ENCODE measurements at regions not wholly inside any gene's neighbourhood (a gene's known extent, or its start where the extent isn't known, plus 50 kb on each side); places are given as distances from the start of the nearest gene placed in this dataset.

DNA sequence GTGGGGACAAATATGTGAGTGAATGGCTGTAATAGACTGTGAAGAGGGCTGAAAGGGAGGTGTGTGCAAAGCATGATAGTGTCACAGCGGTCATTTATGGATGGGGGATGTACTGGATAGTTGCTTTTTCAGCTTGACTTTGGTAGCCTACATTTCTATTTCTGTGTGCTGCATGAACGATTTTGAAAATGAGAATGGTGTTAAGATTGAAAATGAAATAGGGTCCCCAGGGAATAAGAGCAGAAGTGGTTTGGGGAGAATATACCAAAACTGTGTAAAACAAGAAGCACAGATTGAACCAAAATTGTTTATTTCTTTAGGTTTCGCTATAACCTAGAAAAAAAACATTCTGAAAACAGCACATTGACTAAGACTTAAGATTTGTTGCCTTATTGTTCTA, 58.8 kb upstream of the CLNK start:
- no peak for TF ChIP-seq ZFX (IDR thresholded peaks at IDR 0.05)
- TF ChIP-seq, protein P1, sequence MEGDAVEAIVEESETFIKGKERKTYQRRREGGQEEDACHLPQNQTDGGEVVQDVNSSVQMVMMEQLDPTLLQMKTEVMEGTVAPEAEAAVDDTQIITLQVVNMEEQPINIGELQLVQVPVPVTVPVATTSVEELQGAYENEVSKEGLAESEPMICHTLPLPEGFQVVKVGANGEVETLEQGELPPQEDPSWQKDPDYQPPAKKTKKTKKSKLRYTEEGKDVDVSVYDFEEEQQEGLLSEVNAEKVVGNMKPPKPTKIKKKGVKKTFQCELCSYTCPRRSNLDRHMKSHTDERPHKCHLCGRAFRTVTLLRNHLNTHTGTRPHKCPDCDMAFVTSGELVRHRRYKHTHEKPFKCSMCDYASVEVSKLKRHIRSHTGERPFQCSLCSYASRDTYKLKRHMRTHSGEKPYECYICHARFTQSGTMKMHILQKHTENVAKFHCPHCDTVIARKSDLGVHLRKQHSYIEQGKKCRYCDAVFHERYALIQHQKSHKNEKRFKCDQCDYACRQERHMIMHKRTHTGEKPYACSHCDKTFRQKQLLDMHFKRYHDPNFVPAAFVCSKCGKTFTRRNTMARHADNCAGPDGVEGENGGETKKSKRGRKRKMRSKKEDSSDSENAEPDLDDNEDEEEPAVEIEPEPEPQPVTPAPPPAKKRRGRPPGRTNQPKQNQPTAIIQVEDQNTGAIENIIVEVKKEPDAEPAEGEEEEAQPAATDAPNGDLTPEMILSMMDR (conservative IDR thresholded peaks at IDR 0.05), result no peak
- no peak overlapping the region for H3K27ac ChIP-seq

DNA sequence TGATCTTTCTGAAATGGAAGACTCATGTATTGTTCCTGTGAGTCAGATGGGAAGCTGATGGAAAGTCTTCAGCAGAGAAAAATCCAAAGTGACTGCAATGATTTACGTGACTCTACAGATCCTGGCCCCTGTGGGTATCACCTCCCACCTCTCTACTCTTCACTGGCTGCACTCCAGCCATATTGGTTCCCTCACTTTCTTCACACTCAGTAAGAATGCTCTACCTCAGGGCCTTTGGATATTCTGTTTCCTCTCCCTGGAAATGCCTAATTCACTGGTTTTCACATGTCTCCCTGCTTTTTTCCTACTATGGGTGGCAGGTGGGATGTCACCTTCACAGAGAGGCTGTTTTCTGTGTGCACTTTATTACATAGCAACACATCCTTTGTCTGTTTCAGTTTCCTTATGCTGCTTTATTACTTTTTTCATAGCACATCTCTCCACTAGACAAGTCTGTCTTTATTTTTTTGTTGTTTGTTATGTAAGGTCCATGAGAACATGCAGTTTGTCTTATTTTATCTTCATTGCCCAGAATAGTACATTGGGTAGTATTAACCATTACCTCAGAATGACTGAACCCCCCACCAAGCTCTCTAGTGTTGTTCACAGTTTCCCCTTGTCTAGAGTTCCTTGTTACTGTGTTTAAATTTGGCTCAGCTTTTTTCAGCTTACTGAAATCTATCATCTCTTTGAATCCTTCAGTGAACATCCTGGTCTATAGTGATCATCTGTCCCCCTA, 57.6 kb upstream of the CLNK start:
- TF ChIP-seq, protein P1 (conservative IDR thresholded peaks at IDR 0.05), result no peak
- TF ChIP-seq ZFX (IDR thresholded peaks at IDR 0.05), result no peak
- H3K27ac ChIP-seq, result no peak overlapping the region

DNA sequence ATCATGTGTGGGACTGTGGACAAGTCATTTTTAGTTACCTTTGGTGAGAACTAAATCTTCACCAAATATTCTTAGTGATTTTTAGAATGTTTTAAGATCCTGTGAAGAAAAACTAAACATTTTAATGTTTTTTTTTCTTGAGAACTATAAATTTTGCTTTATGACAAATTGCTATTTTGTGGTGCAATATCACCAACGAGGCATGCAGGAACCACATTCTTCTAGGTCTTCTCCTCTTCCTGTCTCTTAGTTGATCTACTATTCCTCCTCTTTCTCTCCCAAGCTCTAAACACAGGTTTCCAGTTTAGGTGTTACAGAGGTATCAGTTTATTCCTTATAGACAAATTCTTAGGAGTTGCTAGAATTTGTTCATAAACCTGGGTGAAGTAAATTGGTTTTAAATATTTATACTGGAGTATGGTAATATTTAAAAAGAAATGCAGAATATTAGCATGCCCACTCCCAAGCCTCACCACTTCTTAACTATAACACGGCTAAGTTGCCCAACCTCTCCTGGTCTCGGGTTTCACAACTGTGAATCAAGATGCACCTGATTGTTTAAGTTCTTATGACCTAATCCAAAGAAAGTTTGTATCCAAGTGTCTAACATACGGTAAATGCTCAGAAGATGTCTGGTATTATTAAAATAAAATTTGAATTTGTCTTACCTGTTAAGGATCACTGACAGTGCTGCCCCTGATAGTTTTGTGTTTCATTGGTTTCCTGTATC, 56.5 kb upstream of the CLNK start:
- H3K27ac ChIP-seq, result no peak overlapping the region
- no peak for TF ChIP-seq ZFX (IDR thresholded peaks at IDR 0.05)
- TF ChIP-seq, protein P1 (conservative IDR thresholded peaks at IDR 0.05), result no peak

DNA sequence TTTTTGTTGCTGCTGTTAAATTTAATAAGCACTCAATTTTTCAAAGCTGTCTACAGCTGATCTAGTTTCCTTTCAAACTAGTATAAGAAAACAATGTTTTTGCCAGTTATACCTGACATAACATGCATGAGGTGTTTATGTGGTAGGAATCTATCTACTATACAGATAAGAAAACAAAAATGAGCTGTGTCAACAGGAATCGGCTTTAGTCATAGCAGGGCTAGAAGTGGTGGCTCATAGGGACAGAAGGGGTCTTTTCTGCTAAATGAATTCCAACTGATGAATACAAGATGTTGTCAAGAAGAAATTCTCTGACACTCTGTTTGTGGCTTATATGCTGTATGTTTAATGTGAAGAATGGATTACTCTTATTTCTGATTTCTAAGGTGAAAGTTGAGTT, 55.7 kb upstream of the CLNK start:
- TF ChIP-seq, protein P1 (conservative IDR thresholded peaks at IDR 0.05), result no peak
- TF ChIP-seq ZFX (IDR thresholded peaks at IDR 0.05), result no peak
- no peak overlapping the region for H3K27ac ChIP-seq

DNA sequence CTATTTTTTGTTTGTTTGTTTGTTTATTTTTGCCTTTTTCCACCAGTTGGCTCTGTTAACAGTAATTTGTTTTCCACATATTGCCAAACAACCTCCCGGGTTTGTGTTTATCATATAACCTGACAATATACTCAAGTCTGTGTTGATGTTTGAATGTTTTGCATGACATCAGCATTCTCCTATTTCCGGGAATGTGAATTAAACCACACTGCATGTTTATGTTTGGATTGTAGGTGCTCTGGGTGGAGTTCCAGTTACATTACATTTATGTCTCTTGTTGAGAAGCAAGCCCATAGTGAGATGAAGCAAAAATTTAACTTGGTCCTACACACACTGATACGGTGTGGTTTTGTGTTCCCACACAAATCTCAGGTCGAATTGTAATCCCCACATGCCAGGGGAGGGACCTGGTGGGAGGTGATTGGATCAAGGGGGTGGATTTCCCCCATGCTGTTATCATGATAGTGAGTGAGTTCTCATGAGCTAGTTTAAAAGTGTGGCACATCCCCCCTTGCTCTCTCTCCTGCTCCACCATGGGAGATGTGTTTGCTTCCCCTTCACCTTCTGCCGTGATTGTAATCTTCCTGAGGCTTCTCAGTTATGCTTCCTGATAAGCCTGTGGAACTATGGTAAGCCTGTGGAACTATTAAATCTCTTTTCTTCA, 54.4 kb upstream of the CLNK start:
- no peak overlapping the region for H3K27ac ChIP-seq
- TF ChIP-seq ZFX (IDR thresholded peaks at IDR 0.05), result no peak
- TF ChIP-seq, protein P1 (conservative IDR thresholded peaks at IDR 0.05), result no peak

DNA sequence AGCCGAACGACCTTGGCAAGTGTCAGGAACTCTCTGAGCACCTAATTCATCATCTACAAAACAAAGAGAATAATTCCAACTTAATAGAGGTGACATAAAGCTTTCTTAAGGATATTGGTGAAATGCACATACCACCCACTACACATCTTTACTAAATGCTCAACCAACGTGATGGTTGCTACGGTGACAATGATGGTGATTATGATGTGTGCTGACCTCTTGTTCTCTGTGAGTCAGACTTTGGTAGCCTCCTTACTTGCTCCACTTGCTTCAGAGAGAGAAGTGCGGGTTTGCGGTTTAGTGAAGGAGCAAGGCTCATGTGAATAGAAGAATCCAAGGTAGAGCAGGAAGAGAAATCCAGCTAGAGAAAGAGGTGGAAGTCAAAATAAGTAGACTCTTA, 52.8 kb upstream of the CLNK start:
- TF ChIP-seq ZFX (IDR thresholded peaks at IDR 0.05), result no peak
- H3K27ac ChIP-seq, result no peak overlapping the region

DNA sequence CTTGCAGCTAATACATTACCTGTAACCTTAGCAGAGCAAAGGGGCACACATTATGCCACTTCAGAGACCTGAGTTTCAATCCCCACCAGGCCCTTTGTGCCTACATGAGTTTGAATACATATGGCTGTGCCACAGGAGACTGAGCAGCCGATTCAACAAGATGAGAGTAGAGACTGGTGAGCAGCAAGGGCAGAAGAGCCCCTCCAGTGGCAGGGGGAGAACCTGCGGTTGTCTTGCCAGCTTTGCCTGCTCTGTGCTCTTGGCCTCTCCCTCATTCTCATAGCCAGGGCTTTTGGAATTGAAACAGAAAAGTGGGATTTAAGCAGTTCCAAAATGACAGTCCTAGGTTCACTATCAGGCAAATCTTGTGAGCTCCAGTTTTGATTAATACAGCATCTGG, 52.3 kb upstream of the CLNK start:
- no peak overlapping the region for H3K27ac ChIP-seq
- TF ChIP-seq, protein P1 (conservative IDR thresholded peaks at IDR 0.05), result no peak
- TF ChIP-seq ZFX (IDR thresholded peaks at IDR 0.05), result no peak
